HG02973 (cell line): ENCODE measurements at regions not wholly inside any gene's neighbourhood (a gene's known extent, or its start where the extent isn't known, plus 50 kb on each side); places are given as distances from the start of the nearest gene placed in this dataset.

Source experiments
- ATAC-seq: cut with Tn5 transposase; IDR thresholded peaks from one replicate; pipeline ENCODE4 v1.9.1; 2021; ENCODE audit warnings: moderate library complexity; ENCODE audit not compliant: unreplicated experiment

GRCh38 chr18:76554547-76555222 lies 59.6 kb upstream of the ZNF516 start:
- ATAC-seq = no peak

GRCh38 chr18:76553715-76554546 lies 58.9 kb upstream of the ZNF516 start:
- ATAC-seq = no peak

DNA sequence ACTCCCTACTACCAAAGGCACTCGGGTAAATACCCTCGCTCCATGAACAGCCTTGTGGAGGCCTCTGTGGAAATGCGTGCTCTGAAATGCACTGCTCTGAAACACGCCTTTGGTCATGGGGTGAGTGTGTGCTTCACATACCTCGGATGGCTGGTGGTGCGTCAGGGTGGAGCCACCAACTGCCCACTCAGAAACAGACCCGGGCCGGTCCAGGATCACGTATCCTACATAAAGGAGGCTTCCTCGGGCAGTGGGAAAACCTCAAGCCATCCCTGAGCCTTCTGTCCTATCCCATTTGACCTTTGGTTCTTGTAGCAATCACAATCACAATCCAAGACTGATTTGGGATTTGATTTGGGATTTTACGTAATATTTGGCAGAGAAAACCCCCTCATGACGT lies 53.5 kb upstream of the ZNF516 start:
- no peak for ATAC-seq

DNA sequence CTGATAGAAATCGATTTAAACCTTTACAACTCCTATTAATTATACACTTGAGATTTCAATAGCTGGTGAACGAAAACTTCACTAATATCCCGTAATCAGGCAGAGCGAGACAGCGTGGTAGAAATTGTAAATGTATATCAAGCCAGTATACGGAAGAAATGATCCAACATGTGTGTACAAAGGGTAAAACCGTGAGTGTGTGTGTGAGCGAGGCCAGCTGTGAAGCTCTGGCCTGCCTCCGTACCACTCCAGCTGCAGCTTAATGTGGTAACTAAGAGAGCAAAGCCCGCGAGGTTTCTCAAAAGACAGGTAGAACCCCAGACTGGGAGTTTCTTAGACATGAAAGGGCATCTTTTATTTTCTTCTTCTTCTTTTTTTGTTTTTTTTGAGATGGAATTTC lies 52.3 kb upstream of the ZNF516 start:
- ATAC-seq = no peak

GRCh38 chr18:76546436-76546835 lies 51.4 kb upstream of the ZNF516 start:
- no peak for ATAC-seq

- no peak for ATAC-seq
These were observed 51.0 kb upstream of the ZNF516 start for GRCh38 chr18:76546088-76546435.

GRCh38 chr18:76545433-76546087 lies 50.5 kb upstream of the ZNF516 start:
- ATAC-seq = no peak

DNA sequence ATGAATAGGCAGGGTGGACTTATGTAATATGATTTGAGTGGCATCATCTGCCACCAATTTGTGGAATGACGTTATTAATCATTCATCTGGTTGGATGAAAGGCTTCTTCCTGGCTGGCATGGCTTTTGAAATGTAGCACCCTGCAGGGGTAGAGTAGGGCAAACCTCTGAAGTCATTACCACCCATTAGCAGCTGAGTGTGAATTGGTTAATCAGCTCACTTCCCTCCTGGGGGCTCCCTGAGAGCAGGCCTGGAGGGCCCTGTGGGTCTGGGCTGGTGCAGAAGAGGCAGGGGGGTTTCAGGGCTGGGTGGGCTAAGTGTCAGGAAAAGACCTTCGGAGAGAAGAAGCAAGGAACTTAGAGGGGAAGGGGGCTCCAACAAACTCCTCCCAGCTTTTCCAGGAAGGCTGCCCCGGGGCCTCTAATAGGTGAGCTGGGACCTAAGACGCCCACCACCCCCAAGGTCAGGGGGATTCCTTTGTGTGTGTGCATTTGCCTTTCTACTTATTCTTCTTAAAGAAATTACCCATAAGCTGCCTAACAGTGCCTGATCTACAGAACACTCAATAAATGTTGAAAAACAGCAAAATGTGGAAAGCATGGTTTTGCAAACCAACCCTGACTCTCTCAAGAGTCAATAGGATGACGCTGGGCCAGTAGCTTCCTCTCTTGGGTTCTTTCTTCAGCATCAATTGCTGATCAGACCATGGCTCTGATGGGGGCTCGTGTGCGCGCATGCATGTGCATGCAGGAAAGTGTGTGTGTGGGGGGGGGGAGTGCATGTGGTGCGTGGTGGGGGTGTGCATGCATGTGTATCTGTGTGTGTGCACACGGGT lies 49.7 kb upstream of the ZNF516 start:
- ATAC-seq = no peak
